ENCODE measurements at regions not wholly inside any gene's neighbourhood (a gene's known extent, or its start where the extent isn't known, plus 50 kb on each side); places are given as distances from the start of the nearest gene placed in this dataset.

GRCh38 chr14:106822905-106823304 lies 1296.5 kb downstream of the TMEM121 start:
- 66 to 67% methylated on average over 4 to 7 of the region's 7 CpGs for WGBS, 2 donors (ENCODE audit: low coverage in 1 of 2)
- Histone ChIP-seq H3K4me3 (no peak overlapping the region), H3K27ac (no peak overlapping the region), H3K4me1 (no peaks in the 10 kb centered on the region), H3K9me3 (no peaks in the 10 kb centered on the region), H3K36me3 (no peaks in the 10 kb centered on the region), H3K27me3 (peaks cover 4% of the 10 kb centered on the region)
- TF ChIP-seq EP300 (IDR thresholded peaks at IDR 0.05; ENCODE audit: low read depth) (no peak), CTCF (IDR thresholded peaks at IDR 0.05) (no peak), POLR2AphosphoS5 (IDR thresholded peaks at IDR 0.05) (no peak), POLR2A (IDR thresholded peaks at IDR 0.05) (no peak)
- DNase-seq = no peak
- intact Hi-C loops (cut with DNase I; ENCODE audit: low total_unique reads) (no loop called here), in situ Hi-C loops (cut with MboI; ENCODE audit: low pct_ligation_motif_present in 1 of 4, low pct_unique_long_range_greater_than_20kb in 1 of 4, low sequenced_read_pairs in 3 of 4) (no loop called here)

GRCh38 chr14:106823552-106823951 lies 1297.2 kb downstream of the TMEM121 start:
- in situ Hi-C loops (cut with MboI; ENCODE audit: low pct_ligation_motif_present in 1 of 4, low pct_unique_long_range_greater_than_20kb in 1 of 4, low sequenced_read_pairs in 3 of 4) = no loop called here

GRCh38 chr14:106826833-106827369 lies 1300.5 kb downstream of the TMEM121 start:
- H3K27ac ChIP-seq = no peak overlapping the region
- H3K9me3 ChIP-seq = no peaks in the 10 kb centered on the region
- DNase-seq = no peak
- intact Hi-C loops (cut with DNase I; ENCODE audit: low total_unique reads) = no loop called here
- H3K36me3 ChIP-seq = no peaks in the 10 kb centered on the region
- in situ Hi-C loops (cut with MboI; ENCODE audit: low pct_ligation_motif_present in 1 of 4, low pct_unique_long_range_greater_than_20kb in 1 of 4, low sequenced_read_pairs in 3 of 4) = no loop called here
- TF ChIP-seq POLR2A (IDR thresholded peaks at IDR 0.05) = no peak
- no peak for TF ChIP-seq CTCF (IDR thresholded peaks at IDR 0.05)
- TF ChIP-seq POLR2AphosphoS5 (IDR thresholded peaks at IDR 0.05) = no peak
- peaks cover 4% of the 10 kb centered on the region for H3K27me3 ChIP-seq
- H3K4me1 ChIP-seq = no peaks in the 10 kb centered on the region
- 57 to 64% methylated on average over 4 of the region's 4 CpGs for WGBS, 2 donors (ENCODE audit: low coverage in 1 of 2)
- no peak overlapping the region for H3K4me3 ChIP-seq

More at GRCh38 chr14:106823552-106823951, 1297.2 kb downstream of the TMEM121 start:
- DNase-seq = no peak
- Histone ChIP-seq H3K9me3 (no peaks in the 10 kb centered on the region), H3K4me1 (no peaks in the 10 kb centered on the region), H3K27ac (no peak overlapping the region), H3K27me3 (peaks cover 4% of the 10 kb centered on the region), H3K36me3 (no peaks in the 10 kb centered on the region), H3K4me3 (no peak overlapping the region)
- TF ChIP-seq EP300 (IDR thresholded peaks at IDR 0.05; ENCODE audit: low read depth) (no peak), POLR2A (IDR thresholded peaks at IDR 0.05) (no peak), CTCF (IDR thresholded peaks at IDR 0.05) (no peak), POLR2AphosphoS5 (IDR thresholded peaks at IDR 0.05) (no peak)
- WGBS, 2 donors (ENCODE audit: low coverage in 1 of 2) = 80 to 91% methylated on average over 1 to 7 of the region's 7 CpGs
- intact Hi-C loops (cut with DNase I; ENCODE audit: low total_unique reads) = no loop called here

- H3K27ac ChIP-seq = no peak overlapping the region
- peaks cover 0 to 4% (median 0%) of the 10 kb centered on the region in 4 donors for H3K4me1 ChIP-seq
- H3K36me3 ChIP-seq = no peaks in the 10 kb centered on the region
- H3K9me3 ChIP-seq = no peaks in the 10 kb centered on the region
- peak; percentile 66 for DNase-seq
- WGBS, 2 donors (ENCODE audit: low coverage in 1 of 2) = 75 to 77% methylated on average over 2 to 11 of the region's 11 CpGs
- intact Hi-C loops (cut with DNase I; ENCODE audit: low total_unique reads) = no loop called here
- no peaks in the 10 kb centered on the region for H3K27me3 ChIP-seq
- peak in 2 of 5 experiments; percentile 35 to 40 for TF ChIP-seq CTCF (IDR thresholded peaks at IDR 0.05)
- no peak for TF ChIP-seq POLR2A (IDR thresholded peaks at IDR 0.05)
- TF ChIP-seq POLR2AphosphoS5 (IDR thresholded peaks at IDR 0.05) = no peak
- TF ChIP-seq EP300 (IDR thresholded peaks at IDR 0.05; ENCODE audit: low read depth) = no peak
- no peak overlapping the region for H3K4me3 ChIP-seq
- in situ Hi-C loops (cut with MboI; ENCODE audit: low pct_ligation_motif_present in 1 of 4, low pct_unique_long_range_greater_than_20kb in 1 of 4, low sequenced_read_pairs in 3 of 4) = no loop called here
Observed at GRCh38 chr14:106831322-106831720, 1304.9 kb downstream of the TMEM121 start.
